SJCRH30 (cell line): ENCODE measurements at regions not wholly inside any gene's neighbourhood (a gene's known extent, or its start where the extent isn't known, plus 50 kb on each side); places are given as distances from the start of the nearest gene placed in this dataset.
"Not testable (repeated sequence)": the region's sequence is repeated elsewhere in the genome, so short reads cannot be mapped to it uniquely, and the experiment has no call there.

ENCODE experiments used
- DNase-seq, 2 experiments: peaks; one replicate each; pipeline ENCODE4 v3.0.0-alpha.2; 2015 to 2020
- H3K27ac ChIP-seq: fragments of 250-450 bp; sonication (Bioruptor Pico); 2 replicates; pipeline ENCODE4 v1.5.1; 2020; ENCODE audit warnings: mild to moderate bottlenecking, moderate library complexity
- H3K27me3 ChIP-seq: fragments of 250-450 bp; sonication (Bioruptor Pico); 2 replicates; pipeline ENCODE4 v1.5.1; 2020; ENCODE audit warnings: mild to moderate bottlenecking, moderate library complexity
- H3K36me3 ChIP-seq: fragments of 250-450 bp; sonication (Bioruptor Pico); 2 replicates; pipeline ENCODE4 v1.5.1; 2020; ENCODE audit warnings: mild to moderate bottlenecking, moderate library complexity
- H3K4me1 ChIP-seq: fragments of 250-450 bp; sonication (Bioruptor Pico); 2 replicates; pipeline ENCODE4 v1.5.1; 2020; ENCODE audit warnings: mild to moderate bottlenecking, moderate library complexity
- H3K4me3 ChIP-seq: fragments of 250-450 bp; sonication (Bioruptor Pico); 2 replicates; pipeline ENCODE4 v1.5.1; 2020; ENCODE audit warnings: mild to moderate bottlenecking, moderate library complexity
- H3K9me3 ChIP-seq: fragments of 250-450 bp; sonication (Bioruptor Pico); replicated peaks from 2 replicates; pipeline ENCODE4 v1.5.1; 2020; ENCODE audit warnings: mild to moderate bottlenecking, moderate library complexity

GRCh38 chr1:69103705-69104385, 463.9 kb upstream of the LRRC7 start:
- Histone ChIP-seq H3K27ac (no peak overlapping the region), H3K36me3 (no peaks in the 10 kb centered on the region), H3K4me3 (no peak overlapping the region), H3K27me3 (no peaks in the 10 kb centered on the region), H3K4me1 (no peaks in the 10 kb centered on the region), H3K9me3 (no peaks in the 10 kb centered on the region)
- DNase-seq: no peak

GRCh38 chr1:69104894-69105293, 462.8 kb upstream of the LRRC7 start:
- no peak for DNase-seq
- Histone ChIP-seq H3K27me3 (no peaks in the 10 kb centered on the region), H3K36me3 (no peaks in the 10 kb centered on the region), H3K4me3 (no peak overlapping the region), H3K4me1 (no peaks in the 10 kb centered on the region), H3K9me3 (no peaks in the 10 kb centered on the region), H3K27ac (no peak overlapping the region)

- Histone ChIP-seq H3K4me3 (no peak overlapping the region), H3K27ac (no peak overlapping the region), H3K9me3 (no peaks in the 10 kb centered on the region), H3K4me1 (no peaks in the 10 kb centered on the region), H3K36me3 (no peaks in the 10 kb centered on the region), H3K27me3 (no peaks in the 10 kb centered on the region)
- DNase-seq: no peak
Measured at GRCh38 chr1:69109277-69109676, 458.4 kb upstream of the LRRC7 start.

GRCh38 chr1:69110851-69111250, 456.9 kb upstream of the LRRC7 start:
- Histone ChIP-seq H3K27ac (no peak overlapping the region), H3K27me3 (no peaks in the 10 kb centered on the region), H3K4me1 (no peaks in the 10 kb centered on the region), H3K36me3 (no peaks in the 10 kb centered on the region), H3K4me3 (no peak overlapping the region), H3K9me3 (no peaks in the 10 kb centered on the region)
- no peak for DNase-seq

GRCh38 chr1:69120126-69120741, 447.5 kb upstream of the LRRC7 start:
- H3K36me3 ChIP-seq, H3K9me3 ChIP-seq, H3K27me3 ChIP-seq, H3K4me1 ChIP-seq, DNase-seq, H3K27ac ChIP-seq, H3K4me3 ChIP-seq: not testable (repeated sequence)

GRCh38 chr1:69120817-69121216, 446.9 kb upstream of the LRRC7 start:
- Histone ChIP-seq H3K36me3 (no peaks in the 10 kb centered on the region), H3K27me3 (no peaks in the 10 kb centered on the region), H3K4me3 (no peak overlapping the region), H3K9me3 (no peaks in the 10 kb centered on the region), H3K27ac (no peak overlapping the region), H3K4me1 (peaks cover 7% of the 10 kb centered on the region; the same call in 1 of the 2 replicates)
- no peak for DNase-seq

GRCh38 chr1:69121723-69122122, 446.0 kb upstream of the LRRC7 start:
- DNase-seq: peak in 1 of 2 experiments; percentile 2

GRCh38 chr1:69122373-69122772, 445.3 kb upstream of the LRRC7 start:
- no peak for DNase-seq
- no peaks in the 10 kb centered on the region for H3K9me3 ChIP-seq
- H3K4me3 ChIP-seq: no peak overlapping the region
- no peaks in the 10 kb centered on the region for H3K27me3 ChIP-seq
- no peak overlapping the region for H3K27ac ChIP-seq
- H3K36me3 ChIP-seq: no peaks in the 10 kb centered on the region
- peaks cover 7% of the 10 kb centered on the region; the same call in 1 of the 2 replicates for H3K4me1 ChIP-seq

More at GRCh38 chr1:69121723-69122122, 446.0 kb upstream of the LRRC7 start:
- no peaks in the 10 kb centered on the region for H3K27me3 ChIP-seq
- no peaks in the 10 kb centered on the region for H3K9me3 ChIP-seq
- peaks cover 7% of the 10 kb centered on the region; the same call in 1 of the 2 replicates for H3K4me1 ChIP-seq
- H3K27ac ChIP-seq: no peak overlapping the region
- H3K4me3 ChIP-seq: no peak overlapping the region
- H3K36me3 ChIP-seq: no peaks in the 10 kb centered on the region

GRCh38 chr1:69123486-69123885, 444.2 kb upstream of the LRRC7 start:
- H3K9me3 ChIP-seq: no peaks in the 10 kb centered on the region
- no peak overlapping the region for H3K27ac ChIP-seq
- no peaks in the 10 kb centered on the region for H3K36me3 ChIP-seq
- peaks cover 7% of the 10 kb centered on the region; the same call in 1 of the 2 replicates for H3K4me1 ChIP-seq
- H3K27me3 ChIP-seq: no peaks in the 10 kb centered on the region
- DNase-seq: no peak
- no peak overlapping the region for H3K4me3 ChIP-seq

- Histone ChIP-seq H3K9me3 (no peaks in the 10 kb centered on the region), H3K27ac (no peak overlapping the region), H3K36me3 (no peaks in the 10 kb centered on the region), H3K4me3 (no peak overlapping the region), H3K4me1 (peaks cover 6% of the 10 kb centered on the region; the same call in 1 of the 2 replicates), H3K27me3 (no peaks in the 10 kb centered on the region)
- DNase-seq: no peak
Measured at GRCh38 chr1:69126796-69127195, 440.9 kb upstream of the LRRC7 start.

- Histone ChIP-seq H3K9me3 (no peaks in the 10 kb centered on the region), H3K27ac (no peak overlapping the region), H3K4me1 (no peaks in the 10 kb centered on the region), H3K27me3 (no peaks in the 10 kb centered on the region), H3K36me3 (no peaks in the 10 kb centered on the region), H3K4me3 (no peak overlapping the region)
- DNase-seq: no peak
Measured at GRCh38 chr1:69128204-69128603, 439.5 kb upstream of the LRRC7 start.

- H3K9me3 ChIP-seq: no peaks in the 10 kb centered on the region
- H3K4me3 ChIP-seq: no peak overlapping the region
- no peaks in the 10 kb centered on the region for H3K4me1 ChIP-seq
- no peak overlapping the region for H3K27ac ChIP-seq
- H3K36me3 ChIP-seq: no peaks in the 10 kb centered on the region
- DNase-seq: no peak
- no peaks in the 10 kb centered on the region for H3K27me3 ChIP-seq
Measured at GRCh38 chr1:69129538-69129937, 438.2 kb upstream of the LRRC7 start.

GRCh38 chr1:69138172-69138571, 429.6 kb upstream of the LRRC7 start:
- no peak overlapping the region for H3K4me3 ChIP-seq
- no peak for DNase-seq
- H3K27ac ChIP-seq: no peak overlapping the region
- no peaks in the 10 kb centered on the region for H3K27me3 ChIP-seq
- no peaks in the 10 kb centered on the region for H3K4me1 ChIP-seq
- no peaks in the 10 kb centered on the region; the same call in 1 of the 2 replicates for H3K9me3 ChIP-seq
- no peaks in the 10 kb centered on the region for H3K36me3 ChIP-seq

- H3K27me3 ChIP-seq: no peaks in the 10 kb centered on the region
- no peaks in the 10 kb centered on the region; the same call in 1 of the 2 replicates for H3K9me3 ChIP-seq
- no peak overlapping the region for H3K4me3 ChIP-seq
- no peak for DNase-seq
- H3K36me3 ChIP-seq: no peaks in the 10 kb centered on the region
- no peak overlapping the region for H3K27ac ChIP-seq
- H3K4me1 ChIP-seq: no peaks in the 10 kb centered on the region
Measured at GRCh38 chr1:69139007-69139406, 428.7 kb upstream of the LRRC7 start.

GRCh38 chr1:69146303-69146702, 421.4 kb upstream of the LRRC7 start:
- H3K4me3 ChIP-seq: no peak overlapping the region
- H3K27me3 ChIP-seq: no peaks in the 10 kb centered on the region
- H3K36me3 ChIP-seq: no peaks in the 10 kb centered on the region
- no peak overlapping the region for H3K27ac ChIP-seq
- no peaks in the 10 kb centered on the region for H3K4me1 ChIP-seq
- H3K9me3 ChIP-seq: no peaks in the 10 kb centered on the region; the same call in 1 of the 2 replicates
- no peak for DNase-seq

GRCh38 chr1:69148731-69149130, 419.0 kb upstream of the LRRC7 start:
- H3K4me3 ChIP-seq: no peak overlapping the region
- no peak for DNase-seq
- no peaks in the 10 kb centered on the region for H3K36me3 ChIP-seq
- H3K4me1 ChIP-seq: no peaks in the 10 kb centered on the region
- H3K9me3 ChIP-seq: no peaks in the 10 kb centered on the region
- no peak overlapping the region for H3K27ac ChIP-seq
- no peaks in the 10 kb centered on the region for H3K27me3 ChIP-seq
